Activated T-helper 1 cell treated with Interleukin-2 at 50 U/mL for 16 hours (primary cell): ENCODE measurements at regions not wholly inside any gene's neighbourhood (a gene's known extent, or its start where the extent isn't known, plus 50 kb on each side); places are given as distances from the start of the nearest gene placed in this dataset.

Source experiments
- DNase-seq: peaks from one replicate; pipeline ENCODE4 v3.0.0-alpha.2; 2020; ENCODE audit warnings: low read depth

GRCh38 chr1:185500001-185500626, 183.1 kb upstream of the IVNS1ABP start:
- no peak for DNase-seq

- DNase-seq: no peak
These were observed 181.2 kb upstream of the IVNS1ABP start for GRCh38 chr1:185498207-185498606.

- DNase-seq: no peak
These were observed 180.1 kb upstream of the IVNS1ABP start for GRCh38 chr1:185497177-185497576.

- DNase-seq: no peak
These were observed 178.9 kb upstream of the IVNS1ABP start for GRCh38 chr1:185495898-185496297.

DNA sequence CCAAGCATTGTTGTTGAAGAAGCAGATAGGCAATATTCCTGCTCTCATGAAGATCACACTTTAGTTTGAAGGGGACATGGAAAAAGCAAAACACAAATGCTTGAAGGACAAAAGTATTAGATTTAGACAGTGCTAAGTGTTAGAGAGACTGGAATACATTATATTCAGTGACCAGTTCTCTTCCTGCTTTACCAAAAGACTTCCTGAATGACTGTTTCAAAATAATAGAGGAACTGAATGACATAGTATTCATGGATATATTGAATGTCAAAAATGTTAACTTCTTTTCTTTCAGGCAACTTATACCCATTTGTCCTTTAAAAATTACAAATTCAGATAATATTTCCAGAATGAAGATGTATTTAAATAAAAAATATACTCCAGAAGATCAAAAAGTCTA, 178.0 kb upstream of the IVNS1ABP start:
- no peak for DNase-seq

DNA sequence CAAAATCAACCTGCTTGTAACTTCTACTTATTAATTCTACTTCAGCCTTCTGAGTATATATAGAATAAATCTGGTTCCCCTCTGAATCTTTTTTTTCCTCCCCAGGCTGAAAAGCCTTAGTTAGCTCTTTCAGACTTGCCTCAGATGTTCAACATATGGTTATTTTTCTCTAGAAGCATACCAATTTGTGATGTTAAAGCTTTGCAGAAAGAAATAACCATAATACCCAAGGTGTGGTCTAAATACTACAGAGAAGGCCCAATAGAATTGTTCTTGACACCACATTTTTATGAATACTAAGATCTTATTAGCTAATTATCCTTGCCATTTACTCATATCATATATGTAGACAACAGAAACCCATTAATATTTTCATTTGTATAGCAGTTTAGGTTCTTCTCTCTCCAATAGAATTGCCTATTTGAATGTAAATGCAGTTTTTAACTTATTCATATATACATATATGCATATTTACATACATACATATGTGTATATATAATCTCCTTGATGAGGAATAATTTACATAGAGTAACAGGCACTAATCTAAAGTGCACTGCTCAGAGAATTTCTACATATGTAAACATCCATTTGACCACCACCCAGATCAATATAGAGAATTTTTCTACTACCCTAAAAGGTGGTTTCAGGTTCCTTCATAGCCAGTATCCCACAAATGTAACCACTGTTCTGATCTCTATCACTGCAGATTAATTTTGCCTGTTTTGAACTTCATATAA, 175.2 kb upstream of the IVNS1ABP start:
- DNase-seq: no peak

- DNase-seq: no peak
These were observed 174.6 kb upstream of the IVNS1ABP start for GRCh38 chr1:185491604-185492003.

DNA sequence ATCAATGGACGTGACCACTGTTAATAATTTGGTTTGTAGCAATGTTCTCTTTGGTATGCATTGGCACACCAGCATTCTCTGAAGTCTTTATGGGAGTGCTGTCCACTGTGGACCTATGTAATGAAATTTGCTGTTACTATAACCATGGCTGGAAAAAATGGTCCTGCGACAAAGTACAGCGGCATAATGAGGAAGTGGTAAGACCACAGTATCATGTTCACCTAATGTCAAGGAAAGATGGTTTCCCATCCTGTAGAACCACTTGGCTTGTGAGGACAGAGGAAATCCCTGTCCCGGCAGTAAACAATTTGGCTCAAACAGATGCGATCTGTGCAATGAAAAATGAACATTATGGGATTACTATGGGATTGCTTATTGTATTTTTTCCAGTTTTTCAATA, 173.9 kb upstream of the IVNS1ABP start:
- DNase-seq: no peak

GRCh38 chr1:185489406-185489805, 172.4 kb upstream of the IVNS1ABP start:
- no peak for DNase-seq

GRCh38 chr1:185488808-185489207, 171.8 kb upstream of the IVNS1ABP start:
- no peak for DNase-seq

GRCh38 chr1:185487936-185488335, 170.9 kb upstream of the IVNS1ABP start:
- no peak for DNase-seq

GRCh38 chr1:185487026-185487425, 170.0 kb upstream of the IVNS1ABP start:
- DNase-seq: no peak

DNA sequence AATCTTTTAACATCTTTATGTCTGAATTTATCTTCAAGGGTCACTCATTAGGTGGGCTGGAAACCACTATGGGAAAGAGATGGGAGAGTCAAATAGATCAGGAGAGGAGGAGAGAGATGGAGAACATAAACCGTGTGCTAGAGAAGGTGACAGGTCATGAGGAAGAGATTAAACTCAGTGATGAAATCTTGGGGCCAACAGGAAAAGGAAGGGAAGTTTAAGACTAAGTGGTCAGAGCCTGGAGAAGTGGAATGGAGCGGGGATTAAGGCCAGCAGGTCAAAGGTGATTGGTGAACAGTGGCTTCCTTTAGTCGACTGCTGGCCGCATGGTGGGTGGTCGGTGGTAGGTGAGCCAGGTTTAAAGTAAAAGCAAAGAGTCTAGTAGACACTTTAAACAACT, 169.3 kb upstream of the IVNS1ABP start:
- no peak for DNase-seq

GRCh38 chr1:185483664-185484450, 166.8 kb upstream of the IVNS1ABP start:
- no peak for DNase-seq

DNA sequence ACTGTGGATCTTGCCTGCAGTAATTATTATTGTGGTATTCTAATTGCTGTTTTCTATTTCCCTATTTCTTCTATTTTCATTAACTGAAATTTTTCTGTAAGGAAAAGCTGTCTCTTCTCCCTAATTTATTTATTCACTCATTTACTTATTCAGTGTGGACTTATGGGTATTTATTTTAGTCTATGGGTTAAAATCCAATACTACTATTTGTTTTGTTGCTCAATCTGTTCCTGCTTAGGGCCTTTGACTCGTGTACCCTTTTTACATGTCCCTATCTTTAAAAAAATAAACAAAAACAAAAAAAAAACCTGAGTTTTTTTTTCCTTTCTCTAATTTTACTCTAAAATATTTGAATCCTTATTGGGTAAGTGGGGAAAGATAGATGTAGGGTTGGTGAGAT, 166.2 kb upstream of the IVNS1ABP start:
- DNase-seq: no peak

DNA sequence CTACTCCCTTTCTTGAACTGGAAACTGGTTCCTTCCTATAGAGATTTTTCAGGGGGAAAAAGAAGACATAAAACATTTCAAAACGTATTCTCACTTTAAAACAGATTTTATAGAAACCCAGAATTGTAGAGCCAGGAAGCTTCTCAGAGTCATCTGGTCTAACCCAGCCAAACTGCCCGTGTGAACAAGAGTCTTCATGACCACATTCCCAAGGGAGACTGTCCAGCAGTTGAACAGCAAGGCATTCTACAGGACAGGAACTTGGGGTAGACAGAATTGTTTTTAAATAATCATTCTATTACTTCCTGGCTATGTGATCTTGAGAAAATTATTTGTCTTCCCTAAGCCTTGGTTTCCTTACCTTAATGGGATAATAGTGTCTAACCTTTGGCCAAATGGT, 163.5 kb upstream of the IVNS1ABP start:
- DNase-seq: no peak

DNA sequence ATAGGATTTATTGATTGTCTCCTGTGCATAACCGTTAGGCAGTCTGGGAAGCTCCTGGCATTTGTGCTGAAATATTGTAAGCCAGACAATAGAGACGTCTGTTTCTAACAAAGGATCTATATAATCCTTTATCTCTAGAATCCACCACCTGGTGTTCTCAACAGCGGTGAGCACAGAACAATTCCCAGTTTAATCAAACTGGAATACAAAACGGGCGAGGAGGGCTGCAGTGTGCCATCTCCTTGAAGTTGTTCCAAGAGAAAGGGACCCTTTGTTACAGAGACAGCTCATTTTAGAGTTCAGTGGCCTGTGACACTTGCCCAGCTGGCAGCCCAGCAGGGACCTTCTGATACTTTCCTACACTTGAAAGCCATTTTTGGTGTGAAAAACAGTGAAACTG, 162.8 kb upstream of the IVNS1ABP start:
- DNase-seq: no peak

GRCh38 chr1:185478877-185479276, 161.8 kb upstream of the IVNS1ABP start:
- no peak for DNase-seq

DNA sequence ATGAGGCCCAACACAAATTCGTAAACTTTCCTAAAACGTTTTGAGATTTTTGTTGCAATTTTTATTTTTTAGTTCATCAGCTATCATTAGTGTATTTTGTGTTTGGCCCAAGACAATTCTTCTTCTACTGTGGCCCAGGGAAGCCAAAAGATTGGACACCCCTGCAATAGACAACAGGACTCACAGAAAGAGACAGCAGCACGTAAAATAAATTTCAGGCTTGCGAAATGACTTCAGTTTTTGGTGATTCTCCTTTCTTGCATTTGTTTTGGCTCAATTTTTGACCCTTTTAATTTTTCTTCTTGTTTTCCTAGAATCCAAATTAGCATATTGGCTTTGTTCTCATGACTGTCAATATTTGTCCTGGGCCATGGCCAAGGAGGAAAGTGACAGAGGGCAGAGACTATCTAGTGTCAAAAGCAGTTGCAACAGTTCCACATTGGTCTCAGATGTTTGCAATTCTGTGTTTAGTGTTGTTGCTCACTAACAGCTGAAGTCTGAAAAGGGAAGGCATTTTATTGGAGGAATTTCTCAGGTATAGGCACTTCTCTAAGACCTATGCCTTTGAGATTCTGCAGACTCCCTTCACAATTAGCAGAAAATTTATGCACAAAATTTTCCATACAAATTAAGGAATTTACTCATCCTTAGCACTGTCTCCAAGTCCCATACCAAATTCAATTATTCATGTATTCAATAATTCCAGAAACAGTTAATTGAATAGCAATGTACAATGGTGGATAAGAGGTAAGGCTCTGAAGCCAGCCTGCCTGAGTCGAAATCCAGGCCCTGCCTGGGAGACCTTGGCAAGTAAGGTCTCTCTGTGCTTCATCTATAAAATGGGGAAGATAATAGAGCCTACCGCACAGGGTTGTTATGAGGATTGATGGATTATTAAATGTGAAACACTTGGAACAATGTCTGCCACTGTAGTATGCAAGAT, 160.9 kb upstream of the IVNS1ABP start:
- no peak for DNase-seq

GRCh38 chr1:185474440-185475149, 157.6 kb upstream of the IVNS1ABP start:
- DNase-seq: no peak

DNA sequence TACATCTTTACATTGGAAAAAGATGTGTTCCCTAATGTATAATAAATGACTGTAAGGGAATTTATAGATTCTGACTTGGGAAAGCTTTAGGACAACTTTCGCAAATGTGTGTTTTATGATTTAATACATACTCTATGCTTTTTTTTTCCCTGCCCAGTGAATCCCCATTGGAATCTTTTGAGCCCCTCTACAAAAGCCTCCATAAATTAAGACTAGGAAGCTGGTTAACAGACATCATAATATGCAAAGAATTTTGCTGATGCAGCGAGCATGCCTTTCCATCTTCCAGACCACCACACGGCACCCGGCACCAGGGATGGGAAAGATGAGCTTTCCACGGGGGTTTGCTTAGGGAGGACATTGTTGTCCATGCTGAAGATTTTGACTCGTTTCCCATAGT, 156.1 kb upstream of the IVNS1ABP start:
- no peak for DNase-seq
